Dermis blood vessel endothelial cell (primary cell): ENCODE measurements at regions not wholly inside any gene's neighbourhood (a gene's known extent, or its start where the extent isn't known, plus 50 kb on each side); places are given as distances from the start of the nearest gene placed in this dataset.
A peak's percentile ranks its signal among the peaks of the same experiment; 100 is the strongest.

Source experiments
- DNase-seq: peaks from one replicate; pipeline ENCODE4 v3.0.0; 2010

- no peak for DNase-seq
These were observed 349.9 kb upstream of the SLC35B3 start for GRCh38 chr6:8785223-8785622.

- no peak for DNase-seq
These were observed 347.8 kb upstream of the SLC35B3 start for GRCh38 chr6:8783191-8783590.

GRCh38 chr6:8780653-8781052 is 345.3 kb upstream of the SLC35B3 start:
- DNase-seq = no peak

DNA sequence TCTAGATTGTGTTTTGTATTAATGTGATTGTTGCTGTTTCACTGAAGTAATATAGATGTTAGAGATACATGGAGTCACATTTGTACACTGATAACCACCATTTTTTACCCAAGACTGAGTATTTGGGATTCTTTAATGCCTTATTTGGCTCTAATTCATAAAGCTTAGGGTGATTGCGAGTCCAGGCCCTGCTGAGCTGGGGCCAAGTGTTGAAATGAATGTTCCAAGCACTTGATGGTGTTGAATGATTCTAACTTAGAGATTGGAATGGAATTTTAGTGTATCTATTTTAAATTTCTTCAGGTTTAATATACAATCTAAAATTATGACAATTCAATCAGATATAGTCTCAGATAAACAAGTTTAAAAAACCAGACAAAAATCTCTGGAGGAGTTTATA is 329.4 kb upstream of the SLC35B3 start:
- no peak for DNase-seq

DNA sequence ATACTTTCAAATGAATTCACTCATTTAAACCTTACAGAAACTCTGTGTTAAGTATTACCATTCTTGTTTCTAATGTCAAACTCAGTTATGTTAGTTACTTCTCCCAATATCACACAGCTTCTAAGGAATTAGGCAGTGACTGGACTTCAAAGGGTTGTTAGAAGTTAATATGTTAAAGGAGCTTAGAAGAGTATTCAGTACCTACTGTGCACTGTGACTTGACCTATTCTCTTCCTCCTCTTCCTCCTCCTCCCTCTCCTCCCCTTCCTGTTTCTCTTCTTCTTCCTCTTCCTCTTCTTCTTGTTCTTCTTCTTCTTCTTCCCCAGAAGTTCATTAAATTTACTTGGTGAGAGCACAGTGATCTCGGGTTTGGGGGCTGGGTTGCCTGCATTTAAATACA is 325.6 kb upstream of the SLC35B3 start:
- no peak for DNase-seq

DNA sequence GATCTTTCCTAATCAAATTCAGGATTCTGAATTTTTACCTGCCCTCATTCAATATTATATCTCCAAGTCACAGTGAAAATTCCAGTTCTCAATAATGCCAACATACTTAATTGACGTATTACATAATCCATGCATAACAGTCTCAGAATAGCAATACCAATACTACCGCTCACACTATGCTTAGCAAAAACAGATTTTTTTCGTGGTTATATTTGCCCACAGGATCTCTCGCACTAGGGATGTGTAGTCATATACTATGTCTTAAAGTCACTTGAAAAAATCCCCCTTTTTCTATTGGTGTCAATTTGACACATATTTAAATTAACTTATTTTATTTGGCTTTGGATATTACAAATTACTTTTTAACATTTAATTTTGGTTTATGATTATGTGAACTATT is 323.1 kb upstream of the SLC35B3 start:
- no peak for DNase-seq

GRCh38 chr6:8750627-8751026 is 315.3 kb upstream of the SLC35B3 start:
- DNase-seq = no peak

- no peak for DNase-seq
These were observed 314.1 kb upstream of the SLC35B3 start for GRCh38 chr6:8749465-8749864.

DNA sequence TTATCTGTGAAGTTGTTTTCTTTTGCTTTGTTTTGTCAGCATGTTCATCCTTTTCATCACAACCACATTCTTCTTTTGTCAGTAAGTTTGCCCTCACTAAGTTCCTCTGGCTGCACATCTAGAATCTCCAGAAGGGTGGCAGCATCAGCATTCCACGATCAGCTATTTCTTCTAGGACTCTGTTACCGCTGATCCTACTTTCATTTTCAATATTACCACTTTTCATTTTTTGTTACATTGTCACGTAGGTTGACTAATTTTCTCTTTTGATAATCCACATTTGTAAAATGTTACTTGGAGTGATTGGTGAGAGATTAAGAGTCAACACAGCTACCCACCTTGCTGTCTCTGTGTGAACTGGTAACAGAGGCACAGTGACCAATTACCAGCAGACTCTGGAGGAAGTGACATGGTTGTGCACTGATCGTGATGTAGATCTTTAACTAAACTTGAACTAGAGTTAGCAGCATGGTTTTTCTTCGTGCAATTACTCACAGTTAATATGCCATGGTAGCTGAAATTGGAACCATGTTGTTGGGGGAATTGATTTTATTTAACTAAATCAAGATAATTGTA is 307.9 kb upstream of the SLC35B3 start:
- no peak for DNase-seq

DNA sequence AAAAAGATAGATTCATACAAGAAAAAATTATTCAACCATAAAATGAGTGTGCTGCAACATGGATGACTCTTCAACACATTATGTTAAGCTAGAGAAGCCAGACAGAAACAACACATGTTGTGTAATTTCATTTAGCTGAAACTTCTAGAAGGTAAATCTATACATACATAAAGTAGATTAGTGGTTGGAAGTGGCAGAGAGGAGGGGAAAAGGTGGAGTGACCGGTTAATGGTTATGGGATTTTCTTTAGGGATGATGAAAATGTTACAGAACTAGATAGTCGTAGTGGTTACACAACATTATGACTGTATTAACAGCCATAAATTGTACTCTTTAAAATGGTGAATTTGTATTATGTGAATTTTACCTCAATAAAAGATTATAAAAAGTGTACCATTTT is 304.1 kb upstream of the SLC35B3 start:
- no peak for DNase-seq

DNA sequence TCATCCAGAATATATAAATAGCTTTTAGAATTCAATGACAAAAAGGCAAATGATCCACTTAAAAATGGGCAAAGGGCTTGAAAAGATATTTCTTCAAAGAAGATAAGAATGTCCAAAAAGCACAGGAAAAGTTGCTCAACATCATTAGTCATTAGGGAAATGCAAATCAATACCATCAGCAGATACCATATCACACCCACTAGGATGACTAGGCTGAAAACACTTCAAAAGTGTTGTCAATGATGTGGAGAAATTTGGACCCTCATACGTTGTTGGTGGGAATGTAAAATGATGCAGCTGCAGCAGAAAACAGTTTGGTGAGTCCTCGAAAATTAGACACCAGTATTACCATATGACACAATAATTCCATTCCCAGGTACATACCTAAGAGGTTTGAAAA is 303.6 kb upstream of the SLC35B3 start:
- DNase-seq = no peak

GRCh38 chr6:8736156-8736895 is 301.0 kb upstream of the SLC35B3 start:
- no peak for DNase-seq

DNA sequence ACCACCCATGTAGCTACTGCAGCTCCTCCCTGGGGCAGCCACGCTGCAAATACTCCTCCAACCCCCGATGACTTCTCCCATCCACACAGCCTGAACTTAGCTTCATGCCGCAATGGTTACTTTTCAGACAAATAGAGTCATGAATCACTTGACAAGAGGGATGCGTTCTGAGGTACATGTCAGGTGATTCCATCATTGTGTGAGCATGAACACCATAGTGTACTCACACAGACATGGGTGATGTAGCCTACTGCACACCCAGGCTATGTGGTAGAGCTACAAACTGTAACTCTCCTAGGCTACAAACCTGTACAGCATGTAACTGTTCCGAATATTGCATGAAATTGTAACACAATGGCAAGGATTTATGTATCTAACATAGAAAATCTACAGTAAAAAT is 298.5 kb upstream of the SLC35B3 start:
- no peak for DNase-seq

GRCh38 chr6:8731874-8732273 is 296.5 kb upstream of the SLC35B3 start:
- DNase-seq = no peak

- DNase-seq = no peak
These were observed 275.5 kb upstream of the SLC35B3 start for GRCh38 chr6:8710668-8711431.

GRCh38 chr6:8707956-8708772 is 272.8 kb upstream of the SLC35B3 start:
- DNase-seq = peak; percentile 5

GRCh38 chr6:8707369-8707768 is 272.0 kb upstream of the SLC35B3 start:
- no peak for DNase-seq

DNA sequence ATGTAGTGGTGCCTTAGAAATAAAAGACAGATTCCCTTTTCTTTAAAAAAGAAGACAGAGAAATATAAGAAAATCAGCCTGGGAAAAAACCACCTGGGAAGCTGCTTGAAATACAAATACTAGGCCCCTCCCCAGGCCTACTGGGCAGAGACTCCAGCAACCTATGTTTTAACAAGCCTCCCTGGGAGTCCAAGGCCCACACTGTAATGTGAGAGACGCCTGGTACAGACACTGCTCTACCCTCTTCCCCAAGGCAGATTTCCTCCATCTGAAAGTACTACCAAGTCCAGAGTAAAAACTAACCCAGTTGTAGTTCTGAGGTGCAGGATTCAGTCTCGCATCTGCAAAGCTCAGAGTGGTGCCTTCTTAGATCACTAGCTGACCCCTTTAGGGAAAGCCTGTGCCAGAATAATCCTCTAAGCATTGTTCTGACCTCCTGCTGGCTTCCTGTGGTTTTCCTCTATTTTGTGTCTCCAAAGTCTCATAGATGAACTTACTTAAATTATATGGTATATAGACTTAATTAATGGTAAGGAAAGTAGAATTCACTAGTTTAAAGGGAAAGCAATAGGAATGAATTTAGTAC is 270.2 kb upstream of the SLC35B3 start:
- DNase-seq = no peak

DNA sequence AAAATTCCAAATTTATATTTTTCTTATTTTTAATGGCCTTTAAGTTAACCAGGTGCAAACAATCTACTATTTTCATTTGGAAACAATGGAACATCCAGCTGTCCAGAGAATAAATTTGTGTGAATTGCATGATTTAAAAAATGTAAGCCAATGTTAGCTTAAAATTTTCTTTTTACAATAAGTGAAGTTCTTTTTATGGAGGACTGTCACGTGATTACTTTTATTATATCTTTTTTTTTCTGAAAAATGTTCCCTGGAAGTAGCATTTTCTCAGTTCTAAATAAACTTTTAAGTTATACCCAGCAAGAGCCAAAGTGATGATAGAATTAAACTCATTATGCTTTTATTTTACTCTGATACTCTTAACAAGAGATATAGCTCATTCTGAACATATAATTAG is 267.7 kb upstream of the SLC35B3 start:
- DNase-seq = no peak

DNA sequence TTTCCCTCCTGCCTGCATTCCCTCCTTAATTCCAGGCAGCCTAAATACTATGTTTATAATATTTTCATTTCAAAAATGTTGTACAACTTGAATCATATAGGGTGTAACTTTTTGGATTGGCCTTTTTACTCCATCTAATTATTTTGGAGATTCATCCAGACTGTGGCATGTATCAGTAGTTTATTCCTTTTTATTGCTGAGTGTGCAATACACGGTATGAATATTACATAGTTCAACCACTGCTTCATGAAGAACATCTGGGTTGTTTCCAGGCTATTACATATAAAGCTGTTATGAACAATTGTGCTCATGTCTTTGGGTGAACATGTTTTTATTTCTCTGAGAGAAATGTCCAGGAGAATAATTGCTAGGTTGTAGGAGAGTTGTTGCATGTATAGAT is 253.5 kb upstream of the SLC35B3 start:
- DNase-seq = no peak

DNA sequence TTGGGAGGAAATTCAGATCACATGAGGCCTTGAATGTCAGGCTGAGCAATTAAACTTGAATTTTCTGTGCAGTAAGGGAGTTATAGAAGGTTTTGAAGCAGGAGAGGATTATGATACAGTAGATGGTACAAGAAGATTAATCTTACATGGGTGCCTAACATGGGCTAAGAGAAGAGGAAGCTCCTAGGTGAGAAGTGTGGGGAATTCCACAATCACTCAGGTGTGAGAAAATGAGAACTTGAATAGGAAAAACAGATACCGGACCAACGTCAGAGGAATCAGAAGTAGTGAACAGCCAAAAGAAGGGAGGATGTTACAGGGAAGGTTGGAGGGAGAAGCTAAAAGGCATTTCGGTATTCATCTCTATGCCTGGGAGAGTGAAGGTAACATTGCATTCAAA is 250.7 kb upstream of the SLC35B3 start:
- DNase-seq = no peak

- no peak for DNase-seq
These were observed 247.9 kb upstream of the SLC35B3 start for GRCh38 chr6:8683204-8683603.

DNA sequence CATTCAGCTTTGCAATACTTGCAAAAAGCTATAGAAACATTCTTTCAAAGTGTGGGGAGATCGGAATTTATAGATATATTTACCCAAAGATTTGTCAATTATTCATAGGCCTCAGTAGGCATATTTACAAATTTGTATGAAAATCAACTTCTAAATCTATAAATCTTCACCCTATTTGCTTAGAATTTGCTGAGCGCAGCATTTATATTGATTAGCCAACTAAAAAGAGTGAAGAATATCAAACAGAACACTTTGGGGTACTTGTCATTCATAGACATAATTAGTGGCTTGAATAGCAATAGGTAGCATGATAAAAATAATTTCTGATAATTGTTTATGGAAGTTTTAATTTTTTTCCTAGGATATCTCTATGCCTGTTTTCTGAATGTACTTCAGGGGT is 244.5 kb upstream of the SLC35B3 start:
- DNase-seq = no peak
